ENCODE measurements at regions not wholly inside any gene's neighbourhood (a gene's known extent, or its start where the extent isn't known, plus 50 kb on each side); places are given as distances from the start of the nearest gene placed in this dataset.

- no peak for TF ChIP-seq POLR2A (IDR thresholded peaks at IDR 0.05; ENCODE audit: low read depth)
- TF ChIP-seq CTCF (IDR thresholded peaks at IDR 0.05): no peak
- TF ChIP-seq EP300 (IDR thresholded peaks at IDR 0.05): no peak
These were observed 164.3 kb downstream of the HS3ST1 start for GRCh38 chr4:11264346-11264745.
